C4-2B (cell line): ENCODE measurements at regions not wholly inside any gene's neighbourhood (a gene's known extent, or its start where the extent isn't known, plus 50 kb on each side); places are given as distances from the start of the nearest gene placed in this dataset.

Experiments
- CTCF ChIP-seq: fragments of 450-650 bp; conservative IDR thresholded peaks from 2 replicates; pipeline ENCODE4 v1.5.1; 2017; ENCODE audit warnings: mild to moderate bottlenecking
- ZFX ChIP-seq: fragments of 450-650 bp; IDR thresholded peaks from 2 replicates; pipeline ENCODE4 v1.6.1; 2017

GRCh38 chr4:166670341-166670740 is 564.0 kb downstream of the SPOCK3 start:
- TF ChIP-seq CTCF (no peak), ZFX (no peak)
